Activated CD4-positive, alpha-beta T cell treated with anti-CD3 and anti-CD28 coated beads, Interleukin-2, Interleukin-4, amounts not matched to agents 100 ng/mL and 50 ng/mL, durations not matched to agents 16 hours and 8 hours (primary cell): ENCODE measurements at regions not wholly inside any gene's neighbourhood (a gene's known extent, or its start where the extent isn't known, plus 50 kb on each side); places are given as distances from the start of the nearest gene placed in this dataset.

Experiments
- DNase-seq: peaks from one replicate; pipeline ENCODE4 v3.0.0-alpha.2; 2020; ENCODE audit warnings: low spot score

GRCh38 chr9:90099262-90099963, 494.6 kb downstream of the GADD45G start:
- peak; percentile 41 for DNase-seq

GRCh38 chr9:90100014-90100413, 495.2 kb downstream of the GADD45G start:
- DNase-seq, result no peak

GRCh38 chr9:90102292-90102901, 497.6 kb downstream of the GADD45G start:
- peak; percentile 86 for DNase-seq

- no peak for DNase-seq
Observed at GRCh38 chr9:90103771-90104170, 499.0 kb downstream of the GADD45G start.

- no peak for DNase-seq
Observed at GRCh38 chr9:90105773-90106172, 501.0 kb downstream of the GADD45G start.

- DNase-seq, result no peak
Observed at GRCh38 chr9:90107040-90107725, 502.4 kb downstream of the GADD45G start.

GRCh38 chr9:90107726-90108655, 503.2 kb downstream of the GADD45G start:
- DNase-seq, result no peak

- no peak for DNase-seq
Observed at GRCh38 chr9:90112788-90113187, 508.0 kb downstream of the GADD45G start.

- no peak for DNase-seq
Observed at GRCh38 chr9:90114641-90115425, 510.0 kb downstream of the GADD45G start.

- DNase-seq, result no peak
Observed at GRCh38 chr9:90121762-90122161, 517.0 kb downstream of the GADD45G start.

GRCh38 chr9:90124961-90125360, 517.7 kb downstream of the DIRAS2 start:
- no peak for DNase-seq

GRCh38 chr9:90127923-90128322, 514.7 kb downstream of the DIRAS2 start:
- no peak for DNase-seq

GRCh38 chr9:90128587-90129190, 513.9 kb downstream of the DIRAS2 start:
- no peak for DNase-seq

GRCh38 chr9:90129446-90129845, 513.2 kb downstream of the DIRAS2 start:
- no peak for DNase-seq

- DNase-seq, result no peak
Observed at GRCh38 chr9:90131568-90131967, 511.1 kb downstream of the DIRAS2 start.

GRCh38 chr9:90132866-90133265, 509.8 kb downstream of the DIRAS2 start:
- no peak for DNase-seq

GRCh38 chr9:90137801-90138200, 504.8 kb downstream of the DIRAS2 start:
- DNase-seq, result no peak

GRCh38 chr9:90140131-90140818, 502.3 kb downstream of the DIRAS2 start:
- DNase-seq, result no peak

GRCh38 chr9:90141723-90142122, 500.9 kb downstream of the DIRAS2 start:
- DNase-seq, result peak; percentile 3

GRCh38 chr9:90142580-90142979, 500.0 kb downstream of the DIRAS2 start:
- peak; percentile 34 for DNase-seq
